Neural progenitor cell (in vitro differentiated cells): ENCODE measurements at regions not wholly inside any gene's neighbourhood (a gene's known extent, or its start where the extent isn't known, plus 50 kb on each side); places are given as distances from the start of the nearest gene placed in this dataset.

Experiments used
- EZH2 ChIP-seq: fragments of 200-600 bp; sonication (generic); IDR thresholded peaks from 2 replicates; pipeline ENCODE4 v1.6.1; 2017; ENCODE audit warnings: antibody characterized with exemption, mild to moderate bottlenecking, moderate library complexity
- EZH2phosphoT487 ChIP-seq: fragments of 200-600 bp; sonication (generic); IDR thresholded peaks from 2 replicates; pipeline ENCODE4 v1.6.1; 2017; ENCODE audit warnings: antibody characterized with exemption
- TF ChIP-seq, protein P1 (sequence below): fragments of 200-600 bp; sonication (generic); IDR thresholded peaks from 2 replicates; pipeline ENCODE4 v1.5.1; 2017; ENCODE audit warnings: antibody characterized with exemption, mild to moderate bottlenecking

DNA sequence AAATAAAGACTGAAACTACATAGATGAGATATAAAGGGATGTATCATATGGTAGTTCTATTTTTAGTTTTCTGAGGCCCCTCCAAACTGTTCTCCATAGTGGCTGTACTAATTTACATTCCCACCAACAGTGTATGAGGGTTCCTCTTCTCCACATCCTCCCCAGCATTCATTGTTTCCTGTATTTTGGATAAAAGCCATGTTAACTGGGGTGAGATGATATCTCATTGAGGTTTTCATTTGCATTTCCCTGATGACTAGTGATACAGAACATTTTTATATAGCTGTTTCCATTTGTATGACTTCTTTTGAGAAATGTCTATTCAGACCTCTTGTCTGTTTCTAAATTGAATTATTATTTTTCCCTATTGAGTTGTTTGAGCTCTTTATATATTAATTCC is 229.3 kb downstream of the RFPL4B start:
- TF ChIP-seq EZH2phosphoT487, result no peak
- TF ChIP-seq, protein P1, sequence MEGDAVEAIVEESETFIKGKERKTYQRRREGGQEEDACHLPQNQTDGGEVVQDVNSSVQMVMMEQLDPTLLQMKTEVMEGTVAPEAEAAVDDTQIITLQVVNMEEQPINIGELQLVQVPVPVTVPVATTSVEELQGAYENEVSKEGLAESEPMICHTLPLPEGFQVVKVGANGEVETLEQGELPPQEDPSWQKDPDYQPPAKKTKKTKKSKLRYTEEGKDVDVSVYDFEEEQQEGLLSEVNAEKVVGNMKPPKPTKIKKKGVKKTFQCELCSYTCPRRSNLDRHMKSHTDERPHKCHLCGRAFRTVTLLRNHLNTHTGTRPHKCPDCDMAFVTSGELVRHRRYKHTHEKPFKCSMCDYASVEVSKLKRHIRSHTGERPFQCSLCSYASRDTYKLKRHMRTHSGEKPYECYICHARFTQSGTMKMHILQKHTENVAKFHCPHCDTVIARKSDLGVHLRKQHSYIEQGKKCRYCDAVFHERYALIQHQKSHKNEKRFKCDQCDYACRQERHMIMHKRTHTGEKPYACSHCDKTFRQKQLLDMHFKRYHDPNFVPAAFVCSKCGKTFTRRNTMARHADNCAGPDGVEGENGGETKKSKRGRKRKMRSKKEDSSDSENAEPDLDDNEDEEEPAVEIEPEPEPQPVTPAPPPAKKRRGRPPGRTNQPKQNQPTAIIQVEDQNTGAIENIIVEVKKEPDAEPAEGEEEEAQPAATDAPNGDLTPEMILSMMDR, result no peak
- no peak for TF ChIP-seq EZH2
